HEK293 (cell line): ENCODE measurements at regions not wholly inside any gene's neighbourhood (a gene's known extent, or its start where the extent isn't known, plus 50 kb on each side); places are given as distances from the start of the nearest gene placed in this dataset.

Experiments
- CTCF ChIA-PET: fragments of 350-600 bp; formaldehyde crosslinking; extraction: SDS; loops from one replicate; lab custom pipeline; 2021; ENCODE audit warnings: antibody characterized with exemption; lab: Yijun Ruan, JAX
- POLR2A ChIA-PET: fragments of 300-600 bp; formaldehyde crosslinking; extraction: SDS; loops from one replicate; lab custom pipeline; 2020; ENCODE audit warnings: antibody characterized with exemption, inconsistent platforms; lab: Yijun Ruan, JAX
- H3K27ac ChIP-seq: fragments of 200-500 bp; sonication (Bioruptor generic); 2 replicates; pipeline ENCODE4 v1.5.1; 2014; ENCODE audit warnings: low read depth, low read length, control low read depth, inconsistent platforms; ENCODE audit errors: extremely low read depth
- H3K36me3 ChIP-seq, 2 experiments: fragments of 200-500 bp in 1 of 2; sonication (Bioruptor generic) in 1 of 2; 1 replicate in 1 of 2; 2 replicates in 1 of 2; pipeline ENCODE4 v1.5.1; 2014 to 2017; ENCODE audit warnings: inconsistent platforms in 2 of 2, low read length in 2 of 2; ENCODE audit not compliant: control insufficient read depth in 2 of 2, insufficient read depth in 1 of 2
- H3K4me1 ChIP-seq: fragments of 200-500 bp; sonication (Bioruptor generic); 2 replicates; pipeline ENCODE4 v1.5.1; 2014; ENCODE audit warnings: mild to moderate bottlenecking, low read length, inconsistent platforms; ENCODE audit not compliant: control insufficient read depth, insufficient read depth
- H3K4me3 ChIP-seq: 2 replicates; pipeline ENCODE4 v1.5.1; 2011; ENCODE audit warnings: low read depth, mild to moderate bottlenecking, control low read depth, low read length, moderate library complexity
- H3K9me3 ChIP-seq: fragments of 200-500 bp; sonication (Bioruptor generic); 2 replicates; pipeline ENCODE4 v1.5.1; 2014; ENCODE audit warnings: low read depth, low read length, inconsistent platforms; ENCODE audit not compliant: control insufficient read depth, insufficient read depth
- AEBP2 ChIP-seq: fragments of 450-650 bp; formaldehyde crosslinking; IDR thresholded peaks from 2 replicates; pipeline ENCODE4 v1.5.1; 2016; ENCODE audit warnings: missing biosample characterization, missing genetic modification characterization, borderline replicate concordance
- GLIS2 ChIP-seq: fragments of 450-650 bp; formaldehyde crosslinking; IDR thresholded peaks from 2 replicates; pipeline ENCODE4 v1.5.1; 2016; ENCODE audit warnings: missing biosample characterization, missing genetic modification characterization
- SALL2 ChIP-seq: fragments of 450-650 bp; formaldehyde crosslinking; IDR thresholded peaks from 2 replicates; pipeline ENCODE4 v1.5.0; 2017; ENCODE audit warnings: missing biosample characterization, mild to moderate bottlenecking, missing genetic modification characterization, borderline replicate concordance
- SETDB1 ChIP-seq: IDR thresholded peaks from one replicate; pipeline ENCODE4 v1.6.1; 2017; ENCODE audit warnings: mild to moderate bottlenecking, low read length, moderate library complexity, mixed read lengths; ENCODE audit not compliant: insufficient read length
- ZBTB10 ChIP-seq: fragments of 450-650 bp; formaldehyde crosslinking; IDR thresholded peaks from 2 replicates; pipeline ENCODE4 v1.5.1; 2016; ENCODE audit warnings: missing biosample characterization, missing genetic modification characterization
- ZBTB8A ChIP-seq: fragments of 450-650 bp; formaldehyde crosslinking; IDR thresholded peaks from 2 replicates; pipeline ENCODE4 v1.5.1; 2016; ENCODE audit warnings: missing biosample characterization, missing genetic modification characterization
- ZNF132 ChIP-seq: fragments of 450-650 bp; formaldehyde crosslinking; IDR thresholded peaks from 2 replicates; pipeline ENCODE4 v1.5.1; 2017; ENCODE audit warnings: missing biosample characterization, missing genetic modification characterization, borderline replicate concordance
- ZNF138 ChIP-seq: fragments of 450-650 bp; formaldehyde crosslinking; IDR thresholded peaks from 2 replicates; pipeline ENCODE4 v1.5.1; 2016; ENCODE audit warnings: missing biosample characterization, missing genetic modification characterization, borderline replicate concordance
- ZNF175 ChIP-seq: fragments of 450-650 bp; formaldehyde crosslinking; IDR thresholded peaks from 2 replicates; pipeline ENCODE4 v1.5.1; 2016; ENCODE audit warnings: missing biosample characterization, missing genetic modification characterization
- ZNF26 ChIP-seq: fragments of 450-650 bp; formaldehyde crosslinking; IDR thresholded peaks from 2 replicates; pipeline ENCODE4 v1.5.1; 2016; ENCODE audit warnings: missing biosample characterization, missing genetic modification characterization
- ZNF274 ChIP-seq, 2 experiments: fragments of 200-500 bp in 1 of 2; fragments of 450-650 bp in 1 of 2; sonication (Bioruptor generic) in 1 of 2; formaldehyde crosslinking in 1 of 2; IDR thresholded peaks; 2 replicates each; pipeline versions ENCODE4 v1.5.1 to v1.6.1; 2014 to 2016; ENCODE audit warnings: borderline replicate concordance in 1 of 2, inconsistent platforms in 1 of 2, low read length in 1 of 2, missing biosample characterization in 1 of 2, missing genetic modification characterization in 1 of 2
- ZNF302 ChIP-seq: fragments of 450-650 bp; formaldehyde crosslinking; IDR thresholded peaks from 2 replicates; pipeline ENCODE4 v1.5.1; 2016; ENCODE audit warnings: missing biosample characterization, missing genetic modification characterization, low read depth
- ZNF555 ChIP-seq: fragments of 450-650 bp; formaldehyde crosslinking; conservative IDR thresholded peaks from 2 replicates; pipeline ENCODE4 v1.5.1; 2017; ENCODE audit warnings: missing biosample characterization, mild to moderate bottlenecking, missing genetic modification characterization, inconsistent platforms
- ZSCAN16 ChIP-seq: fragments of 450-650 bp; formaldehyde crosslinking; IDR thresholded peaks from 2 replicates; pipeline ENCODE4 v1.5.1; 2016; ENCODE audit warnings: missing biosample characterization, missing genetic modification characterization
- ZSCAN18 ChIP-seq: fragments of 450-650 bp; formaldehyde crosslinking; IDR thresholded peaks from 2 replicates; pipeline ENCODE4 v1.5.1; 2016; ENCODE audit warnings: missing biosample characterization, missing genetic modification characterization
- ZSCAN4 ChIP-seq: fragments of 450-650 bp; formaldehyde crosslinking; IDR thresholded peaks from 2 replicates; pipeline ENCODE4 v1.5.1; 2017; ENCODE audit warnings: missing biosample characterization, missing genetic modification characterization
- ZXDB ChIP-seq: fragments of 450-650 bp; formaldehyde crosslinking; IDR thresholded peaks from 2 replicates; pipeline ENCODE4 v1.5.1; 2016; ENCODE audit warnings: missing biosample characterization, missing genetic modification characterization

- no peak overlapping the region for H3K27ac ChIP-seq
- CTCF ChIA-PET = interaction anchor here (0.9 kb wide), 1 partner anchor 23 kb away, joined by 4 read pairs; no protein-coding TSS in a partner anchor
- TF ChIP-seq SETDB1 (peak; percentile 64), ZNF138 (tag by site-specific recombination) (no peak), ZBTB8A (no peak), SALL2 (tag by site-specific recombination) (no peak)
- POLR2A ChIA-PET = no interaction called here
- no peak overlapping the region for H3K4me3 ChIP-seq
- no peaks in the 10 kb centered on the region for H3K4me1 ChIP-seq
- no peaks in the 10 kb centered on the region for H3K36me3 ChIP-seq
- no peaks in the 10 kb centered on the region for H3K9me3 ChIP-seq
These were observed 66.9 kb downstream of the METRNL start for GRCh38 chr17:83146347-83146746.

- ChIA-PET POLR2A (no interaction called here), CTCF (no interaction called here)
- Histone ChIP-seq H3K4me3 (no peak overlapping the region), H3K9me3 (no peaks in the 10 kb centered on the region), H3K27ac (no peak overlapping the region), H3K4me1 (no peaks in the 10 kb centered on the region), H3K36me3 (no peaks in the 10 kb centered on the region)
- TF ChIP-seq AEBP2 (tag by site-specific recombination) (no peak), ZNF555 (tag by site-specific recombination) (no peak), GLIS2 (no peak), ZNF132 (no peak), ZXDB (tag by site-specific recombination) (no peak), ZSCAN4 (tag by site-specific recombination) (no peak), ZNF175 (tag by site-specific recombination) (no peak), ZNF26 (tag by site-specific recombination) (no peak), ZNF274 (IDR thresholded peaks at IDR 0.05; ENCODE audit: low read length) (no peak), ZNF274 (tag by site-specific recombination; IDR thresholded peaks at IDR 0.05; ENCODE audit: borderline replicate concordance) (no peak), ZBTB10 (tag by site-specific recombination) (no peak), ZSCAN16 (tag by site-specific recombination) (no peak), ZNF302 (tag by site-specific recombination) (no peak), ZSCAN18 (tag by site-specific recombination) (no peak)
These were observed 67.9 kb downstream of the METRNL start for GRCh38 chr17:83147280-83147679.
